ENCODE measurements at regions not wholly inside any gene's neighbourhood (a gene's known extent, or its start where the extent isn't known, plus 50 kb on each side); places are given as distances from the start of the nearest gene placed in this dataset.

DNA sequence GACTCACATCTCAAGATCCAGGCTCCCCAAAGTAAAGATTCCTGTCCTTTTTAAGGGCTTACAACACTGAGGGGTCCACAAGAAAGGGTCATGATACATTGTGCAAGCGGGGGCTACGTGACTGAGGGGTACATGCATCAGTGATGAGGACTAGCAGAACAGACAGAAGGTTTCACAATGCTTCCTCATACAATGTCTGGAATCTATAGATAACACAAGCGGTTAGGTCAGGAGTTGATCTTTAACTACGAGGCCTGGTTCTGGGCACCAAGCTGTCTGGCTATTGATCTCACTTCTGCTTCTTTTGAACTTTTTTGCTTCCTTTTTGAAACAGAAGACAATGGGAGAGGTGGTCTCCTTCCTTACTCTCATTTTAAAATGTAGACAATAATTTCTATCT is 718.6 kb downstream of the AMY1C start:
- TF ChIP-seq, protein P1, sequence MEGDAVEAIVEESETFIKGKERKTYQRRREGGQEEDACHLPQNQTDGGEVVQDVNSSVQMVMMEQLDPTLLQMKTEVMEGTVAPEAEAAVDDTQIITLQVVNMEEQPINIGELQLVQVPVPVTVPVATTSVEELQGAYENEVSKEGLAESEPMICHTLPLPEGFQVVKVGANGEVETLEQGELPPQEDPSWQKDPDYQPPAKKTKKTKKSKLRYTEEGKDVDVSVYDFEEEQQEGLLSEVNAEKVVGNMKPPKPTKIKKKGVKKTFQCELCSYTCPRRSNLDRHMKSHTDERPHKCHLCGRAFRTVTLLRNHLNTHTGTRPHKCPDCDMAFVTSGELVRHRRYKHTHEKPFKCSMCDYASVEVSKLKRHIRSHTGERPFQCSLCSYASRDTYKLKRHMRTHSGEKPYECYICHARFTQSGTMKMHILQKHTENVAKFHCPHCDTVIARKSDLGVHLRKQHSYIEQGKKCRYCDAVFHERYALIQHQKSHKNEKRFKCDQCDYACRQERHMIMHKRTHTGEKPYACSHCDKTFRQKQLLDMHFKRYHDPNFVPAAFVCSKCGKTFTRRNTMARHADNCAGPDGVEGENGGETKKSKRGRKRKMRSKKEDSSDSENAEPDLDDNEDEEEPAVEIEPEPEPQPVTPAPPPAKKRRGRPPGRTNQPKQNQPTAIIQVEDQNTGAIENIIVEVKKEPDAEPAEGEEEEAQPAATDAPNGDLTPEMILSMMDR (IDR thresholded peaks at IDR 0.05): no peak
- no peak for TF ChIP-seq EP300 (IDR thresholded peaks at IDR 0.05)
